SU-DHL-6 (cell line): ENCODE measurements at regions not wholly inside any gene's neighbourhood (a gene's known extent, or its start where the extent isn't known, plus 50 kb on each side); places are given as distances from the start of the nearest gene placed in this dataset.

Source experiments
- H2AFZ ChIP-seq: fragments of 200-600 bp; sonication (generic); 2 replicates; pipeline ENCODE4 v1.6.1; 2014; ENCODE audit warnings: low read depth, mild to moderate bottlenecking, moderate library complexity, mixed read lengths, antibody characterized with exemption, low read length; ENCODE audit not compliant: severe bottlenecking
- H3F3A ChIP-seq: fragments of 200-600 bp; shearing (Covaris generic); 2 replicates; pipeline ENCODE4 v1.6.0; 2016; ENCODE audit warnings: antibody characterized with exemption, mild to moderate bottlenecking; ENCODE audit not compliant: insufficient read depth
- H3K27ac ChIP-seq: fragments of 200-600 bp; sonication (generic); 2 replicates; pipeline ENCODE4 v1.5.1; 2016; ENCODE audit warnings: low read depth, mild to moderate bottlenecking, low read length, moderate library complexity, mixed read lengths
- H3K27me3 ChIP-seq: fragments of 200-600 bp; sonication (generic), shearing (Covaris generic); 2 replicates; pipeline ENCODE4 v1.6.0; 2014; ENCODE audit warnings: mild to moderate bottlenecking, low read length
- H3K36me3 ChIP-seq: fragments of 200-600 bp; sonication (generic); 2 replicates; pipeline ENCODE4 v1.6.1; 2014; ENCODE audit warnings: mild to moderate bottlenecking, low read length, mixed read lengths
- H3K4me2 ChIP-seq: fragments of 300-600, 200-600 bp; shearing (Covaris generic), sonication (generic); 2 replicates; pipeline ENCODE4 v1.6.0; 2014; ENCODE audit warnings: low read length, low read depth, mild to moderate bottlenecking; ENCODE audit not compliant: poor library complexity, severe bottlenecking
- H3K4me3 ChIP-seq: fragments of 200-600 bp; sonication (generic); 2 replicates; pipeline ENCODE4 v1.5.1; 2014; ENCODE audit warnings: antibody characterized with exemption, low read length, mild to moderate bottlenecking, mixed read lengths; ENCODE audit not compliant: insufficient read depth, poor library complexity, severe bottlenecking
- H3K79me2 ChIP-seq: fragments of 200-600 bp; sonication (generic); 2 replicates; pipeline ENCODE4 v1.6.1; 2014; ENCODE audit warnings: mild to moderate bottlenecking, low read length, moderate library complexity; ENCODE audit not compliant: insufficient read depth
- H3K9ac ChIP-seq: fragments of 200-600 bp; sonication (generic); 2 replicates; pipeline ENCODE4 v1.7.0; 2014; ENCODE audit warnings: mild to moderate bottlenecking, low read length
- H3K9me2 ChIP-seq: fragments of 200-600 bp; sonication (generic); replicated peaks from 2 replicates; pipeline ENCODE4 v1.6.1; 2014; ENCODE audit warnings: low read length; ENCODE audit not compliant: insufficient read depth
- H3K9me3 ChIP-seq: fragments of 200-600 bp; sonication (generic); 2 replicates; pipeline ENCODE4 v1.6.1; 2014; ENCODE audit warnings: low read length, mixed read lengths; ENCODE audit not compliant: insufficient read depth
- H4K20me1 ChIP-seq: fragments of 200-600 bp; sonication (generic); 2 replicates; pipeline ENCODE4 v1.6.1; 2014; ENCODE audit warnings: low read depth, mild to moderate bottlenecking, antibody characterized with exemption, low read length, moderate library complexity, mixed read lengths
- CTCF ChIP-seq: fragments of 200-600 bp; sonication (generic); IDR thresholded peaks from one replicate; pipeline ENCODE4 v1.5.1; 2017; ENCODE audit warnings: antibody characterized with exemption, mild to moderate bottlenecking, low read length, moderate library complexity; ENCODE audit not compliant: insufficient read depth, poor library complexity, severe bottlenecking
- EZH2phosphoT487 ChIP-seq: fragments of 200-600 bp; sonication (generic), shearing (Covaris generic); conservative IDR thresholded peaks from 2 replicates; pipeline ENCODE4 v1.6.1; 2018; ENCODE audit warnings: mild to moderate bottlenecking, antibody characterized with exemption, low read length, moderate library complexity, mixed read lengths

- no peaks in the 10 kb centered on the region for H3K27me3 ChIP-seq
- no peaks in the 10 kb centered on the region for H3K9me2 ChIP-seq
- no peak overlapping the region for H3K9ac ChIP-seq
- H2AFZ ChIP-seq, result no peak overlapping the region
- H3K79me2 ChIP-seq, result no peaks in the 10 kb centered on the region
- no peak overlapping the region for H3K4me2 ChIP-seq
- no peak overlapping the region for H3K4me3 ChIP-seq
- no peak for TF ChIP-seq CTCF
- TF ChIP-seq EZH2phosphoT487, result no peak
- no peaks in the 10 kb centered on the region for H3K9me3 ChIP-seq
- H3K27ac ChIP-seq, result no peak overlapping the region
- no peaks in the 10 kb centered on the region for H3K36me3 ChIP-seq
- no peaks in the 10 kb centered on the region for H3F3A ChIP-seq
- no peaks in the 10 kb centered on the region for H4K20me1 ChIP-seq
Measured at GRCh38 chr13:27001705-27002104, 169.9 kb downstream of the USP12 start.

GRCh38 chr13:27000686-27001085 is 170.9 kb downstream of the USP12 start:
- no peaks in the 10 kb centered on the region for H3K27me3 ChIP-seq
- no peaks in the 10 kb centered on the region for H3F3A ChIP-seq
- no peak overlapping the region for H3K27ac ChIP-seq
- H3K4me3 ChIP-seq, result no peak overlapping the region
- H2AFZ ChIP-seq, result no peak overlapping the region
- H3K9me3 ChIP-seq, result no peaks in the 10 kb centered on the region
- no peaks in the 10 kb centered on the region for H3K79me2 ChIP-seq
- TF ChIP-seq EZH2phosphoT487 (no peak), CTCF (no peak)
- H4K20me1 ChIP-seq, result no peaks in the 10 kb centered on the region
- H3K9me2 ChIP-seq, result no peaks in the 10 kb centered on the region
- H3K36me3 ChIP-seq, result no peaks in the 10 kb centered on the region
- no peak overlapping the region for H3K4me2 ChIP-seq
- no peak overlapping the region for H3K9ac ChIP-seq

- no peak overlapping the region for H3K4me2 ChIP-seq
- H3K9me3 ChIP-seq, result no peaks in the 10 kb centered on the region
- H3K79me2 ChIP-seq, result no peaks in the 10 kb centered on the region
- H3F3A ChIP-seq, result no peaks in the 10 kb centered on the region
- no peaks in the 10 kb centered on the region for H3K36me3 ChIP-seq
- H3K27ac ChIP-seq, result no peak overlapping the region
- no peaks in the 10 kb centered on the region for H4K20me1 ChIP-seq
- no peak for TF ChIP-seq CTCF
- no peak for TF ChIP-seq EZH2phosphoT487
- no peaks in the 10 kb centered on the region for H3K27me3 ChIP-seq
- no peak overlapping the region for H3K4me3 ChIP-seq
- H2AFZ ChIP-seq, result no peak overlapping the region
- no peak overlapping the region for H3K9ac ChIP-seq
- no peaks in the 10 kb centered on the region for H3K9me2 ChIP-seq
Measured at GRCh38 chr13:26999499-26999898, 172.1 kb downstream of the USP12 start.
